Activated CD8-positive, alpha-beta T cell treated with anti-CD3 and anti-CD28 coated beads for 36 hours (primary cell): ENCODE measurements at regions not wholly inside any gene's neighbourhood (a gene's known extent, or its start where the extent isn't known, plus 50 kb on each side); places are given as distances from the start of the nearest gene placed in this dataset.

Experiments used
- ATAC-seq: fragments of 200-7000 bp; cut with Tn5 transposase; one replicate; pipeline ENCODE4 v1.10.0; 2021; ENCODE audit warnings: mild to moderate bottlenecking, moderate library complexity
- CTCF ChIA-PET: fragments of 350-600 bp; sonication (Branson Sonifier 250); formaldehyde crosslinking; loops from one replicate; lab custom pipeline; 2021; ENCODE audit warnings: antibody characterized with exemption; lab: Charles Lee
- POLR2A ChIA-PET: fragments of 350-600 bp; sonication (Branson Sonifier 250); formaldehyde crosslinking; loops from one replicate; lab custom pipeline; 2021; ENCODE audit warnings: antibody characterized with exemption; lab: Charles Lee
- DNase-seq: peaks from one replicate; pipeline ENCODE4 v3.0.0-alpha.2; 2020
- H3K27ac Mint-ChIP-seq: one replicate; pipeline ENCODE4 v1.8.0; 2021; ENCODE audit warnings: mild to moderate bottlenecking, mixed read lengths
- H3K27me3 Mint-ChIP-seq: one replicate; pipeline ENCODE4 v1.8.0; 2021; ENCODE audit warnings: mixed read lengths
- H3K36me3 Mint-ChIP-seq: one replicate; pipeline ENCODE4 v1.8.0; 2021; ENCODE audit warnings: low read depth, mixed read lengths
- H3K4me1 Mint-ChIP-seq: one replicate; pipeline ENCODE4 v1.8.0; 2021; ENCODE audit warnings: low read depth, mixed read lengths
- H3K4me3 Mint-ChIP-seq: one replicate; pipeline ENCODE4 v1.8.0; 2021; ENCODE audit warnings: mild to moderate bottlenecking, moderate library complexity, mixed read lengths
- H3K9me3 Mint-ChIP-seq: one replicate; pipeline ENCODE4 v1.8.0; 2021; ENCODE audit warnings: mixed read lengths
- CTCF ChIP-seq: fragments of 200-600 bp; IDR thresholded peaks from one replicate; pipeline ENCODE4 v1.8.0; 2022; ENCODE audit warnings: antibody characterized with exemption, mild to moderate bottlenecking
- intact Hi-C: fragments of 100-400 bp; cut with micrococcal nuclease; formaldehyde crosslinking; loops from one replicate; pipeline ENCODE4 v1.10.0; 2022

- CTCF ChIA-PET: no interaction called here
- H3K9me3 Mint-ChIP-seq: peaks cover 2% of the 10 kb centered on the region
- intact Hi-C loops: no loop called here
- peaks cover 3% of the 10 kb centered on the region for H3K27me3 Mint-ChIP-seq
- TF ChIP-seq CTCF: no peak
- H3K4me3 Mint-ChIP-seq: no peak overlapping the region
- H3K36me3 Mint-ChIP-seq: no peaks in the 10 kb centered on the region
- DNase-seq (no peak), ATAC-seq (no peak)
- H3K27ac Mint-ChIP-seq: no peak overlapping the region
- H3K4me1 Mint-ChIP-seq: no peaks in the 10 kb centered on the region
- POLR2A ChIA-PET: no interaction called here
These were observed 59.8 kb downstream of the SOX11 start for GRCh38 chr2:5751873-5752482.

GRCh38 chr2:5756272-5756671, 64.1 kb downstream of the SOX11 start:
- H3K27ac Mint-ChIP-seq: no peak overlapping the region
- H3K9me3 Mint-ChIP-seq: no peaks in the 10 kb centered on the region
- CTCF ChIA-PET: no interaction called here
- ATAC-seq (no peak), DNase-seq (no peak)
- intact Hi-C loops: no loop called here
- peaks cover 1% of the 10 kb centered on the region for H3K27me3 Mint-ChIP-seq
- TF ChIP-seq CTCF: no peak
- H3K36me3 Mint-ChIP-seq: no peaks in the 10 kb centered on the region
- H3K4me3 Mint-ChIP-seq: no peak overlapping the region
- POLR2A ChIA-PET: interaction anchor here (0.7 kb wide), 1 partner anchor 140 kb away, joined by 4 read pairs; no protein-coding TSS in a partner anchor
- no peaks in the 10 kb centered on the region for H3K4me1 Mint-ChIP-seq

GRCh38 chr2:5758346-5758745, 66.2 kb downstream of the SOX11 start:
- ChIA-PET CTCF (no interaction called here), POLR2A (no interaction called here)
- TF ChIP-seq CTCF: no peak
- Mint-ChIP-seq H3K36me3 (no peaks in the 10 kb centered on the region), H3K27me3 (peaks cover 1% of the 10 kb centered on the region), H3K27ac (no peak overlapping the region), H3K9me3 (no peaks in the 10 kb centered on the region), H3K4me3 (no peak overlapping the region), H3K4me1 (no peaks in the 10 kb centered on the region)
- no peak for ATAC-seq
- intact Hi-C loops: no loop called here
- no peak for DNase-seq

GRCh38 chr2:5759949-5760348, 67.8 kb downstream of the SOX11 start:
- Mint-ChIP-seq H3K36me3 (no peaks in the 10 kb centered on the region), H3K27me3 (no peaks in the 10 kb centered on the region), H3K9me3 (no peaks in the 10 kb centered on the region), H3K4me3 (no peak overlapping the region), H3K27ac (no peak overlapping the region), H3K4me1 (no peaks in the 10 kb centered on the region)
- ChIA-PET CTCF (no interaction called here), POLR2A (no interaction called here)
- DNase-seq (no peak), ATAC-seq (no peak)
- no peak for TF ChIP-seq CTCF
- intact Hi-C loops: no loop called here

- Mint-ChIP-seq H3K4me3 (no peak overlapping the region), H3K36me3 (no peaks in the 10 kb centered on the region), H3K27me3 (peaks cover 2% of the 10 kb centered on the region), H3K9me3 (peaks cover 2% of the 10 kb centered on the region), H3K4me1 (no peaks in the 10 kb centered on the region), H3K27ac (no peak overlapping the region)
- intact Hi-C loops: no loop called here
- ATAC-seq (no peak), DNase-seq (no peak)
- ChIA-PET POLR2A (no interaction called here), CTCF (no interaction called here)
- no peak for TF ChIP-seq CTCF
These were observed 71.3 kb downstream of the SOX11 start for GRCh38 chr2:5763531-5763930.
